ENCODE measurements at regions not wholly inside any gene's neighbourhood (a gene's known extent, or its start where the extent isn't known, plus 50 kb on each side); places are given as distances from the start of the nearest gene placed in this dataset.

GRCh38 chr10:3887404-3887803 is 102.4 kb upstream of the KLF6 start:
- TF ChIP-seq EZH2 (IDR thresholded peaks at IDR 0.05; ENCODE audit: borderline replicate concordance, insufficient read depth, low read depth, low read length, poor library complexity, severe bottlenecking) (no peak), CTCF (IDR thresholded peaks at IDR 0.05) (no peak)

All from B cell (primary cell).